ENCODE measurements at regions not wholly inside any gene's neighbourhood (a gene's known extent, or its start where the extent isn't known, plus 50 kb on each side); places are given as distances from the start of the nearest gene placed in this dataset.

DNA sequence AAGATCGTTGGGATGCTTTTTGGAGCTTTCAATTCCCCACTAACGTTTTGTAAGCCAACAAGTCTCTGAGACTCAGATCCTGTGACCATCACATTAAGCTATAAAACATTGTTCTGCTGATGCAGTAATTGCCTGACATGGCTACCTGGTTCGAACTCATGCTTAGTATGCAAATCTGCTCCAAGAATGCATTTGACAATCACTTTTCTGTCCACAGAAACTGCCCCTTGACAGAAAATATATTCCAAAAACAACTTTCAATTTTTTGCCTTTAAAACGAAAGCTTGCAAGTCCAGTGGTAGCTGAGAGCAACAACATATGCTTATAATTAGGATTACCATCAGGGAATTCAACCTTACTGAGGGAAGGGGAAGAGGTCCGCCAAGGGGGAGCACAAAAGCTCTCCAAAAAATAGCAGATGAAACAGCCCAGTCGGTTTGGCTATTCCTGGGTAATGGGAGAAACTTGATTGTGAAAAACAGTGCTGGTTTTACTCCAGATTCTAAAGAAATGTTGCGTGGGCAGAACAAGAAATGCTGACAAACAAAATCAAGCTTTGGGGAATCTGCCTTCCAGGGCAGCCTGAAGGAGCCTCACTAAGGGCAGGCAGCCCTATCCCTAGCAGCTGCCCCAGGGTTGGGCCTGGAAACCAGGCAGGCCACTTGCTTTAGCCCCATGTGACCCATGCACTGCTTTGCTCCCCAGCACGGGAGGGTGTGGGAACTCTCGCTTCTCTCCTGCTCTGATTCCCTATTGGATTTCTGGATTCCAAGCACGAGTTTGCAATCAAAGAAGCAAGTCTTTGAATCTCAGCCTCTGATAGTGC, 160.7 kb upstream of the LDB2 start:
- no peak for TF ChIP-seq POLR2A (IDR thresholded peaks at IDR 0.05)
- TF ChIP-seq, protein P1, sequence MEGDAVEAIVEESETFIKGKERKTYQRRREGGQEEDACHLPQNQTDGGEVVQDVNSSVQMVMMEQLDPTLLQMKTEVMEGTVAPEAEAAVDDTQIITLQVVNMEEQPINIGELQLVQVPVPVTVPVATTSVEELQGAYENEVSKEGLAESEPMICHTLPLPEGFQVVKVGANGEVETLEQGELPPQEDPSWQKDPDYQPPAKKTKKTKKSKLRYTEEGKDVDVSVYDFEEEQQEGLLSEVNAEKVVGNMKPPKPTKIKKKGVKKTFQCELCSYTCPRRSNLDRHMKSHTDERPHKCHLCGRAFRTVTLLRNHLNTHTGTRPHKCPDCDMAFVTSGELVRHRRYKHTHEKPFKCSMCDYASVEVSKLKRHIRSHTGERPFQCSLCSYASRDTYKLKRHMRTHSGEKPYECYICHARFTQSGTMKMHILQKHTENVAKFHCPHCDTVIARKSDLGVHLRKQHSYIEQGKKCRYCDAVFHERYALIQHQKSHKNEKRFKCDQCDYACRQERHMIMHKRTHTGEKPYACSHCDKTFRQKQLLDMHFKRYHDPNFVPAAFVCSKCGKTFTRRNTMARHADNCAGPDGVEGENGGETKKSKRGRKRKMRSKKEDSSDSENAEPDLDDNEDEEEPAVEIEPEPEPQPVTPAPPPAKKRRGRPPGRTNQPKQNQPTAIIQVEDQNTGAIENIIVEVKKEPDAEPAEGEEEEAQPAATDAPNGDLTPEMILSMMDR (IDR thresholded peaks at IDR 0.05) = no peak
